ENCODE measurements at regions not wholly inside any gene's neighbourhood (a gene's known extent, or its start where the extent isn't known, plus 50 kb on each side); places are given as distances from the start of the nearest gene placed in this dataset.

GRCh38 chr3:72448858-72449257 is 399.4 kb downstream of the SHQ1 start:
- TF ChIP-seq BHLHE40 (IDR thresholded peaks at IDR 0.05; ENCODE audit: low read depth, low read length): no peak
- TF ChIP-seq, protein P1, sequence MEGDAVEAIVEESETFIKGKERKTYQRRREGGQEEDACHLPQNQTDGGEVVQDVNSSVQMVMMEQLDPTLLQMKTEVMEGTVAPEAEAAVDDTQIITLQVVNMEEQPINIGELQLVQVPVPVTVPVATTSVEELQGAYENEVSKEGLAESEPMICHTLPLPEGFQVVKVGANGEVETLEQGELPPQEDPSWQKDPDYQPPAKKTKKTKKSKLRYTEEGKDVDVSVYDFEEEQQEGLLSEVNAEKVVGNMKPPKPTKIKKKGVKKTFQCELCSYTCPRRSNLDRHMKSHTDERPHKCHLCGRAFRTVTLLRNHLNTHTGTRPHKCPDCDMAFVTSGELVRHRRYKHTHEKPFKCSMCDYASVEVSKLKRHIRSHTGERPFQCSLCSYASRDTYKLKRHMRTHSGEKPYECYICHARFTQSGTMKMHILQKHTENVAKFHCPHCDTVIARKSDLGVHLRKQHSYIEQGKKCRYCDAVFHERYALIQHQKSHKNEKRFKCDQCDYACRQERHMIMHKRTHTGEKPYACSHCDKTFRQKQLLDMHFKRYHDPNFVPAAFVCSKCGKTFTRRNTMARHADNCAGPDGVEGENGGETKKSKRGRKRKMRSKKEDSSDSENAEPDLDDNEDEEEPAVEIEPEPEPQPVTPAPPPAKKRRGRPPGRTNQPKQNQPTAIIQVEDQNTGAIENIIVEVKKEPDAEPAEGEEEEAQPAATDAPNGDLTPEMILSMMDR (IDR thresholded peaks at IDR 0.05): no peak
- TF ChIP-seq, protein P2, sequence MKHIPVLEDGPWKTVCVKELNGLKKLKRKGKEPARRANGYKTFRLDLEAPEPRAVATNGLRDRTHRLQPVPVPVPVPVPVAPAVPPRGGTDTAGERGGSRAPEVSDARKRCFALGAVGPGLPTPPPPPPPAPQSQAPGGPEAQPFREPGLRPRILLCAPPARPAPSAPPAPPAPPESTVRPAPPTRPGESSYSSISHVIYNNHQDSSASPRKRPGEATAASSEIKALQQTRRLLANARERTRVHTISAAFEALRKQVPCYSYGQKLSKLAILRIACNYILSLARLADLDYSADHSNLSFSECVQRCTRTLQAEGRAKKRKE (CRISPR knock-in tag; IDR thresholded peaks at IDR 0.05; ENCODE audit: low read depth): no peak
- TF ChIP-seq RAD21 (conservative IDR thresholded peaks at IDR 0.05 in 1 of 2, IDR thresholded peaks at IDR 0.05 in 1 of 2): no peak
- TF ChIP-seq, protein P3, sequence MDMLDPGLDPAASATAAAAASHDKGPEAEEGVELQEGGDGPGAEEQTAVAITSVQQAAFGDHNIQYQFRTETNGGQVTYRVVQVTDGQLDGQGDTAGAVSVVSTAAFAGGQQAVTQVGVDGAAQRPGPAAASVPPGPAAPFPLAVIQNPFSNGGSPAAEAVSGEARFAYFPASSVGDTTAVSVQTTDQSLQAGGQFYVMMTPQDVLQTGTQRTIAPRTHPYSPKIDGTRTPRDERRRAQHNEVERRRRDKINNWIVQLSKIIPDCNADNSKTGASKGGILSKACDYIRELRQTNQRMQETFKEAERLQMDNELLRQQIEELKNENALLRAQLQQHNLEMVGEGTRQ (IDR thresholded peaks at IDR 0.05): no peak
- TF ChIP-seq HMGXB4 (CRISPR knock-in tag; IDR thresholded peaks at IDR 0.05; ENCODE audit: borderline replicate concordance): no peak
- no peak for TF ChIP-seq POLR2AphosphoS2 (conservative IDR thresholded peaks at IDR 0.05; ENCODE audit: low read length)
- TF ChIP-seq, protein P4, sequence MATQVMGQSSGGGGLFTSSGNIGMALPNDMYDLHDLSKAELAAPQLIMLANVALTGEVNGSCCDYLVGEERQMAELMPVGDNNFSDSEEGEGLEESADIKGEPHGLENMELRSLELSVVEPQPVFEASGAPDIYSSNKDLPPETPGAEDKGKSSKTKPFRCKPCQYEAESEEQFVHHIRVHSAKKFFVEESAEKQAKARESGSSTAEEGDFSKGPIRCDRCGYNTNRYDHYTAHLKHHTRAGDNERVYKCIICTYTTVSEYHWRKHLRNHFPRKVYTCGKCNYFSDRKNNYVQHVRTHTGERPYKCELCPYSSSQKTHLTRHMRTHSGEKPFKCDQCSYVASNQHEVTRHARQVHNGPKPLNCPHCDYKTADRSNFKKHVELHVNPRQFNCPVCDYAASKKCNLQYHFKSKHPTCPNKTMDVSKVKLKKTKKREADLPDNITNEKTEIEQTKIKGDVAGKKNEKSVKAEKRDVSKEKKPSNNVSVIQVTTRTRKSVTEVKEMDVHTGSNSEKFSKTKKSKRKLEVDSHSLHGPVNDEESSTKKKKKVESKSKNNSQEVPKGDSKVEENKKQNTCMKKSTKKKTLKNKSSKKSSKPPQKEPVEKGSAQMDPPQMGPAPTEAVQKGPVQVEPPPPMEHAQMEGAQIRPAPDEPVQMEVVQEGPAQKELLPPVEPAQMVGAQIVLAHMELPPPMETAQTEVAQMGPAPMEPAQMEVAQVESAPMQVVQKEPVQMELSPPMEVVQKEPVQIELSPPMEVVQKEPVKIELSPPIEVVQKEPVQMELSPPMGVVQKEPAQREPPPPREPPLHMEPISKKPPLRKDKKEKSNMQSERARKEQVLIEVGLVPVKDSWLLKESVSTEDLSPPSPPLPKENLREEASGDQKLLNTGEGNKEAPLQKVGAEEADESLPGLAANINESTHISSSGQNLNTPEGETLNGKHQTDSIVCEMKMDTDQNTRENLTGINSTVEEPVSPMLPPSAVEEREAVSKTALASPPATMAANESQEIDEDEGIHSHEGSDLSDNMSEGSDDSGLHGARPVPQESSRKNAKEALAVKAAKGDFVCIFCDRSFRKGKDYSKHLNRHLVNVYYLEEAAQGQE (IDR thresholded peaks at IDR 0.05): no peak
- no peak for TF ChIP-seq POLR2A (IDR thresholded peaks at IDR 0.05; ENCODE audit: low read length)
- TF ChIP-seq CEBPB (IDR thresholded peaks at IDR 0.05): no peak
